ENCODE measurements at regions not wholly inside any gene's neighbourhood (a gene's known extent, or its start where the extent isn't known, plus 50 kb on each side); places are given as distances from the start of the nearest gene placed in this dataset.

DNA sequence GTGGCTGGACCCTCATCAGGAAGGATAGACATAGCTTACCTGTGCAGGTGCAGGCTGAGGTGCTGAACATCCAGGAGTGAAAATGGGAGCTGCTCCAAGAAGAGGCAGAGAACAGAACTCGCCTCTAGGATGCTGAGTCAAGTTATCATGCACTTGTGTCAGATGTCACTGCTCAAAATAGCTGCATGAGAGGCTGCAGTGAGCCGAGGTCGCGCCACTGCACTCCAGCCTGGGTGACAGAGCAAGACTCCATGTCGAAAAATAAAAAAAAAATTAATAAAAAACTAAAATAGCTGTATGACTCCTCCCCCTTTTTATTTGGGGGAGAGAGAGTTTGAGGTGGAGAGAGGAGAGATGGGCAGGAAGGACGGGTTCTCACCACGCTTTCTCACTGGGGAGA is 148.8 kb downstream of the FOXL1 start:
- TF ChIP-seq POLR2A (IDR thresholded peaks at IDR 0.05; ENCODE audit: low read length) (no peak), HMGXB4 (CRISPR knock-in tag; IDR thresholded peaks at IDR 0.05; ENCODE audit: borderline replicate concordance) (no peak), ZNF302 (CRISPR knock-in tag; IDR thresholded peaks at IDR 0.05) (no peak)

Data from A549 (cell line).